DND-41 (cell line): ENCODE measurements at regions not wholly inside any gene's neighbourhood (a gene's known extent, or its start where the extent isn't known, plus 50 kb on each side); places are given as distances from the start of the nearest gene placed in this dataset.

Experiments used
- ATAC-seq: fragments of 200-7000 bp; cut with Tn5 transposase; 3 replicates; pipeline ENCODE4 v1.9.1; 2021; ENCODE audit warnings: low read depth; ENCODE audit not compliant: insufficient read depth
- DNase-seq: peaks from one replicate; pipeline ENCODE4 v3.0.0-alpha.2; 2020
- H2AFZ ChIP-seq: 2 replicates; pipeline ENCODE4 v1.6.0; 2012; ENCODE audit warnings: low read depth, low read length
- H3K27ac ChIP-seq: 2 replicates; pipeline ENCODE4 v1.5.1; 2012; ENCODE audit warnings: low read length, inconsistent platforms
- H3K27me3 ChIP-seq: fragments of 200-600 bp; sonication (generic); 2 replicates; pipeline ENCODE4 v1.6.0; 2012; ENCODE audit warnings: low read length, mild to moderate bottlenecking, inconsistent platforms; ENCODE audit not compliant: insufficient read depth, poor library complexity
- H3K36me3 ChIP-seq: 2 replicates; pipeline ENCODE4 v1.5.1; 2012; ENCODE audit warnings: low read length, inconsistent platforms; ENCODE audit not compliant: insufficient read depth
- H3K4me1 ChIP-seq: 2 replicates; pipeline ENCODE4 v1.5.1; 2012; ENCODE audit warnings: mild to moderate bottlenecking, low read length; ENCODE audit not compliant: insufficient read depth
- H3K4me2 ChIP-seq: 2 replicates; pipeline ENCODE4 v1.6.0; 2012; ENCODE audit warnings: mild to moderate bottlenecking, moderate library complexity, low read length, inconsistent platforms; ENCODE audit not compliant: insufficient read depth
- H3K4me3 ChIP-seq, 2 experiments: fragments of 200-600 bp in 1 of 2; shearing (Covaris generic) in 1 of 2; 2 replicates each; pipeline ENCODE4 v1.5.1; 2012 to 2016; ENCODE audit warnings: inconsistent platforms in 2 of 2, low read length in 2 of 2, mild to moderate bottlenecking in 2 of 2, low read depth in 1 of 2, moderate library complexity in 1 of 2
- H3K79me2 ChIP-seq: 2 replicates; pipeline ENCODE4 v1.6.0; 2012; ENCODE audit warnings: low read length, inconsistent platforms; ENCODE audit not compliant: insufficient read depth
- H3K9ac ChIP-seq: 2 replicates; pipeline ENCODE4 v1.6.0; 2012; ENCODE audit warnings: low read depth, mild to moderate bottlenecking, inconsistent platforms, low read length, moderate library complexity
- H3K9me3 ChIP-seq: 2 replicates; pipeline ENCODE4 v1.5.1; 2012; ENCODE audit warnings: low read length, moderate library complexity, mild to moderate bottlenecking, inconsistent platforms; ENCODE audit not compliant: insufficient read depth, severe bottlenecking
- H4K20me1 ChIP-seq: 2 replicates; pipeline ENCODE4 v1.6.0; 2012; ENCODE audit warnings: low read length; ENCODE audit not compliant: insufficient read depth
- CTCF ChIP-seq: IDR thresholded peaks from 2 replicates; pipeline ENCODE4 v1.5.1; 2012; ENCODE audit warnings: borderline replicate concordance, low read length, moderate library complexity, mild to moderate bottlenecking; ENCODE audit not compliant: poor library complexity, severe bottlenecking; ENCODE audit errors: extremely low read depth
- EZH2 ChIP-seq: IDR thresholded peaks from 3 replicates; pipeline ENCODE4 v1.6.1; 2012; ENCODE audit warnings: borderline replicate concordance, low read depth, mild to moderate bottlenecking, moderate library complexity, low read length, inconsistent platforms; ENCODE audit not compliant: severe bottlenecking

GRCh38 chr2:33719067-33719466 is 120.0 kb upstream of the FAM98A start:
- ATAC-seq (no peak), DNase-seq (no peak)
- no peaks in the 10 kb centered on the region for H3K79me2 ChIP-seq
- H3K4me2 ChIP-seq: no peak overlapping the region
- H4K20me1 ChIP-seq: no peaks in the 10 kb centered on the region
- no peak overlapping the region for H3K27ac ChIP-seq
- H2AFZ ChIP-seq: no peak overlapping the region
- no peaks in the 10 kb centered on the region for H3K27me3 ChIP-seq
- H3K4me1 ChIP-seq: no peaks in the 10 kb centered on the region
- H3K9me3 ChIP-seq: no peaks in the 10 kb centered on the region
- H3K36me3 ChIP-seq: no peaks in the 10 kb centered on the region
- H3K4me3 ChIP-seq: no peak overlapping the region
- no peak overlapping the region for H3K9ac ChIP-seq
- TF ChIP-seq CTCF (no peak), EZH2 (no peak)

GRCh38 chr2:33712674-33713073 is 113.6 kb upstream of the FAM98A start:
- Histone ChIP-seq H3K4me2 (no peak overlapping the region), H4K20me1 (no peaks in the 10 kb centered on the region), H2AFZ (no peak overlapping the region), H3K27ac (no peak overlapping the region), H3K9me3 (no peaks in the 10 kb centered on the region), H3K9ac (no peak overlapping the region), H3K79me2 (no peaks in the 10 kb centered on the region), H3K36me3 (no peaks in the 10 kb centered on the region), H3K4me3 (no peak overlapping the region), H3K4me1 (no peaks in the 10 kb centered on the region), H3K27me3 (no peaks in the 10 kb centered on the region)
- TF ChIP-seq EZH2: no peak
- no peak for TF ChIP-seq CTCF
- DNase-seq (no peak), ATAC-seq (no peak)

GRCh38 chr2:33709951-33710350 is 110.9 kb upstream of the FAM98A start:
- Histone ChIP-seq H3K4me1 (no peaks in the 10 kb centered on the region), H3K9me3 (no peaks in the 10 kb centered on the region), H3K27ac (no peak overlapping the region), H2AFZ (no peak overlapping the region), H4K20me1 (no peaks in the 10 kb centered on the region), H3K4me3 (no peak overlapping the region), H3K4me2 (no peak overlapping the region), H3K9ac (no peak overlapping the region), H3K36me3 (no peaks in the 10 kb centered on the region), H3K27me3 (no peaks in the 10 kb centered on the region), H3K79me2 (no peaks in the 10 kb centered on the region)
- no peak for TF ChIP-seq EZH2
- TF ChIP-seq CTCF: no peak
- DNase-seq (no peak), ATAC-seq (no peak)

- no peak overlapping the region for H3K4me2 ChIP-seq
Observed at GRCh38 chr2:33707312-33707711, 108.2 kb upstream of the FAM98A start.

More at GRCh38 chr2:33707312-33707711, 108.2 kb upstream of the FAM98A start:
- DNase-seq: no peak
- Histone ChIP-seq H3K27me3 (no peaks in the 10 kb centered on the region), H3K4me1 (no peaks in the 10 kb centered on the region), H4K20me1 (no peaks in the 10 kb centered on the region), H2AFZ (no peak overlapping the region), H3K79me2 (no peaks in the 10 kb centered on the region), H3K36me3 (no peaks in the 10 kb centered on the region), H3K9me3 (no peaks in the 10 kb centered on the region), H3K9ac (no peak overlapping the region), H3K27ac (no peak overlapping the region), H3K4me3 (no peak overlapping the region)
- no peak for TF ChIP-seq CTCF
- TF ChIP-seq EZH2: no peak
- ATAC-seq: no peak
